WTC11 (cell line): ENCODE measurements at regions not wholly inside any gene's neighbourhood (a gene's known extent, or its start where the extent isn't known, plus 50 kb on each side); places are given as distances from the start of the nearest gene placed in this dataset.

ENCODE experiments used
- ATAC-seq: fragments of 200-7000 bp; cut with Tn5 transposase; 2 replicates; pipeline ENCODE4 v1.10.0; 2021; ENCODE audit warnings: mild to moderate bottlenecking, moderate library complexity
- CTCF ChIA-PET: fragments of 300-600 bp; sonication (Branson Sonifier 250); formaldehyde crosslinking; loops from one replicate; lab custom pipeline; 2021; ENCODE audit warnings: antibody characterized with exemption; lab: Charles Lee
- POLR2A ChIA-PET: fragments of 350-600 bp; sonication (Branson Sonifier 250); formaldehyde crosslinking; loops from one replicate; lab custom pipeline; 2021; ENCODE audit warnings: antibody characterized with exemption; lab: Charles Lee
- DNase-seq: peaks from one replicate; pipeline ENCODE4 v3.0.0; 2021; ENCODE audit warnings: low spot score
- H3K27ac Mint-ChIP-seq: 2 replicates; pipeline ENCODE4 v1.8.0; 2021; ENCODE audit warnings: mixed read lengths
- H3K27me3 Mint-ChIP-seq: 2 replicates; pipeline ENCODE4 v1.8.0; 2021; ENCODE audit warnings: low read depth, mild to moderate bottlenecking, moderate library complexity, mixed read lengths
- H3K36me3 Mint-ChIP-seq: 2 replicates; pipeline ENCODE4 v1.8.0; 2021; ENCODE audit warnings: mixed read lengths
- H3K4me1 Mint-ChIP-seq: 2 replicates; pipeline ENCODE4 v1.8.0; 2022; ENCODE audit warnings: mixed read lengths
- H3K4me3 Mint-ChIP-seq: 2 replicates; pipeline ENCODE4 v1.8.0; 2021; ENCODE audit warnings: mild to moderate bottlenecking, moderate library complexity, mixed read lengths
- H3K9me3 Mint-ChIP-seq: 2 replicates; pipeline ENCODE4 v1.8.0; 2021; ENCODE audit warnings: mixed read lengths
- ETV6 ChIP-seq: sonication (generic); formaldehyde crosslinking; IDR thresholded peaks from 2 replicates; pipeline ENCODE4 v1.8.1; 2022; ENCODE audit warnings: mild to moderate bottlenecking, missing genetic modification reagents
- FOXK1 ChIP-seq: sonication (generic); formaldehyde crosslinking; IDR thresholded peaks from 2 replicates; pipeline ENCODE4 v1.8.0; 2022; ENCODE audit warnings: mild to moderate bottlenecking, moderate library complexity, missing genetic modification reagents
- FOXP1 ChIP-seq: sonication (generic); formaldehyde crosslinking; IDR thresholded peaks from 2 replicates; pipeline ENCODE4 v1.8.0; 2022; ENCODE audit warnings: missing genetic modification reagents, mild to moderate bottlenecking, moderate library complexity, borderline replicate concordance
- GABPB1 ChIP-seq: sonication (generic); formaldehyde crosslinking; IDR thresholded peaks from 2 replicates; pipeline ENCODE4 v1.8.1; 2023; ENCODE audit warnings: mild to moderate bottlenecking, missing genetic modification reagents
- GTF2I ChIP-seq: fragments of 250-450 bp; sonication (Bioruptor Pico); conservative IDR thresholded peaks from 2 replicates; pipeline ENCODE4 v1.4.0; 2021; ENCODE audit warnings: mild to moderate bottlenecking
- JUN ChIP-seq: sonication (generic); formaldehyde crosslinking; IDR thresholded peaks from 2 replicates; pipeline ENCODE4 v1.8.0; 2023; ENCODE audit warnings: mild to moderate bottlenecking, missing genetic modification reagents
- NR2C2 ChIP-seq: sonication (generic); formaldehyde crosslinking; IDR thresholded peaks from 2 replicates; pipeline ENCODE4 v1.8.0; 2022; ENCODE audit warnings: mild to moderate bottlenecking, missing genetic modification reagents
- NR3C1 ChIP-seq: sonication (generic); formaldehyde crosslinking; conservative IDR thresholded peaks from 2 replicates; pipeline ENCODE4 v1.8.1; 2023; ENCODE audit warnings: low read depth, mild to moderate bottlenecking, missing genetic modification reagents
- TF ChIP-seq, protein P1 (sequence below): sonication (generic); formaldehyde crosslinking; IDR thresholded peaks from 2 replicates; pipeline ENCODE4 v1.8.1; 2023; ENCODE audit warnings: mild to moderate bottlenecking, moderate library complexity, missing genetic modification reagents
- TF ChIP-seq, protein P2 (sequence below): sonication (generic); formaldehyde crosslinking; IDR thresholded peaks from 2 replicates; pipeline ENCODE4 v1.8.0; 2022; ENCODE audit warnings: mild to moderate bottlenecking, missing genetic modification reagents
- TF ChIP-seq, protein P3 (sequence below): sonication (generic); formaldehyde crosslinking; IDR thresholded peaks from 2 replicates; pipeline ENCODE4 v1.8.0; 2023; ENCODE audit warnings: missing genetic modification reagents, mild to moderate bottlenecking, borderline replicate concordance
- TF ChIP-seq, protein P4 (sequence below): sonication (generic); formaldehyde crosslinking; IDR thresholded peaks from 2 replicates; pipeline ENCODE4 v1.8.1; 2023; ENCODE audit warnings: mild to moderate bottlenecking, missing genetic modification reagents, moderate library complexity
- TF ChIP-seq, protein P5 (sequence below): sonication (generic); formaldehyde crosslinking; IDR thresholded peaks from 2 replicates; pipeline ENCODE4 v1.8.0; 2023; ENCODE audit warnings: mild to moderate bottlenecking, missing genetic modification reagents
- TF ChIP-seq, protein P6 (sequence below): fragments of 250-450 bp; sonication (Bioruptor Pico); IDR thresholded peaks from 2 replicates; pipeline ENCODE4 v1.9.0; 2021; ENCODE audit warnings: mild to moderate bottlenecking, borderline replicate concordance

DNA sequence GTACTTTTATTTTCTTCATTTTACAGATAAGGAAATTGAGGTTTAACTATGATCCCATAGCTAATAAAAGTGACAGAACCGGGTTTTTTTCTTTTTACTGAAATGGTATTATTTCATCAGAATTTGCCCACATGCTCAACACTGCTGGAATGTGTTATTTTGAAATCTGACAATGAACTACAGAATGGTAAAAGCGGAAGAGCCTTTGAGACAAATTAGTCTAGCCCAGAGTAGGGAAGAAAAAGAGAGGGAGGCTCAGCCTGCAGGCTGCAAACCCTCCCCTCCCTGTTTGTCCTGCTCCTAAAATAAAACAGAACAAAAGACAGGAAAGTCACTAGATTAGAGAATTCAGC is 100.3 kb upstream of the LIPC start (continued):
- TF ChIP-seq, protein P1, sequence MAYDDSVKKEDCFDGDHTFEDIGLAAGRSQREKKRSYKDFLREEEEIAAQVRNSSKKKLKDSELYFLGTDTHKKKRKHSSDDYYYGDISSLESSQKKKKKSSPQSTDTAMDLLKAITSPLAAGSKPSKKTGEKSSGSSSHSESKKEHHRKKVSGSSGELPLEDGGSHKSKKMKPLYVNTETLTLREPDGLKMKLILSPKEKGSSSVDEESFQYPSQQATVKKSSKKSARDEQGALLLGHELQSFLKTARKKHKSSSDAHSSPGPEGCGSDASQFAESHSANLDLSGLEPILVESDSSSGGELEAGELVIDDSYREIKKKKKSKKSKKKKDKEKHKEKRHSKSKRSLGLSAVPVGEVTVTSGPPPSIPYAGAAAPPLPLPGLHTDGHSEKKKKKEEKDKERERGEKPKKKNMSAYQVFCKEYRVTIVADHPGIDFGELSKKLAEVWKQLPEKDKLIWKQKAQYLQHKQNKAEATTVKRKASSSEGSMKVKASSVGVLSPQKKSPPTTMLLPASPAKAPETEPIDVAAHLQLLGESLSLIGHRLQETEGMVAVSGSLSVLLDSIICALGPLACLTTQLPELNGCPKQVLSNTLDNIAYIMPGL = no peak
- TF ChIP-seq FOXP1 (CRISPR knock-in tag) = no peak
- no peak for TF ChIP-seq NR3C1
- TF ChIP-seq NR2C2 (CRISPR knock-in tag) = no peak

DNA sequence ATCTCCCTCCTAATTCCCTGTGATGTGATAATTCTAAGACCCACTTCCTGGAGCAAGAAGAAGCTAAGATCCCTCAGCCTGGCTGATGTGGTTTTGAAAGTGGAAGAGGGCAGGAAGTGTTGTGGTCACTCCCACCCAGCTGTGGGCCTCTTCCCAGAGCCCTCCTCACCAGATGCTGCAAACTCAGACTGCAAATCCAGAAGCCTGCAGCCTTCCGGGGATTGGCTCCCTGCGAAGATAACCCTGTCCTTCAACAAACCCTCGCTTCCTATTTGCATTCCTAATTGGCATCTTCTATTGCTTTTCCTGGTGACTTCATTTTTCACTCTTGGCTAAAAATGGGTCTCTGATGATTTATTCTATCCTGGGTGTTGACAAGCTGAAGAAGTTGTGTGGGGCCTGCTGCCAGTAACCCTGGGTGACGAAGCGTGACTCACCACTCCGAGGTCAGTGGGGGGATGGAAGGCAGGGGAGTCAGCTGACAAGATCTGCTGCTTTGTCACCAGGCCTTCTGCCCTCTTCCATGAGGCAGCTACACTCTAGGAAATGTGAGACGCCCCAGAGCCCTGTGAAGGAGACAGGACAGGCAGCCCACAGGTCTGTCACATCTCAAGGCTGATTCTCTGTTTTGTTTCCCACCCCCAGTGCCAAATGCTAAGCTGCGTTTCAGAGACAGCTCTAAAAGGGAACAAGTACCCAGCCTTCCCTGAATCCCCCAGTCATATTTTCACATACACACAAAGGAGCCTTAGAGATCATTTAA is 99.7 kb upstream of the LIPC start:
- H3K27me3 Mint-ChIP-seq = no peaks in the 10 kb centered on the region
- ChIA-PET CTCF (interaction anchor here (0.7 to 1.1 kb wide), 2 partner anchors 14 to 23 kb away, joined by 4 read pairs; no protein-coding TSS in a partner anchor), POLR2A (no interaction called here)
- H3K4me1 Mint-ChIP-seq = peaks cover 42% of the 10 kb centered on the region
- DNase-seq (peak; percentile 38), ATAC-seq (peak; percentile 77)
- H3K27ac Mint-ChIP-seq = peak overlapping the region; percentile 94
- H3K4me3 Mint-ChIP-seq = peak overlapping the region; percentile 29; the same call in 1 of the 2 replicates
- TF ChIP-seq, protein P2, sequence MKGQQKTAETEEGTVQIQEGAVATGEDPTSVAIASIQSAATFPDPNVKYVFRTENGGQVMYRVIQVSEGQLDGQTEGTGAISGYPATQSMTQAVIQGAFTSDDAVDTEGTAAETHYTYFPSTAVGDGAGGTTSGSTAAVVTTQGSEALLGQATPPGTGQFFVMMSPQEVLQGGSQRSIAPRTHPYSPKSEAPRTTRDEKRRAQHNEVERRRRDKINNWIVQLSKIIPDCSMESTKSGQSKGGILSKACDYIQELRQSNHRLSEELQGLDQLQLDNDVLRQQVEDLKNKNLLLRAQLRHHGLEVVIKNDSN = peak; percentile 72
- TF ChIP-seq, protein P3, sequence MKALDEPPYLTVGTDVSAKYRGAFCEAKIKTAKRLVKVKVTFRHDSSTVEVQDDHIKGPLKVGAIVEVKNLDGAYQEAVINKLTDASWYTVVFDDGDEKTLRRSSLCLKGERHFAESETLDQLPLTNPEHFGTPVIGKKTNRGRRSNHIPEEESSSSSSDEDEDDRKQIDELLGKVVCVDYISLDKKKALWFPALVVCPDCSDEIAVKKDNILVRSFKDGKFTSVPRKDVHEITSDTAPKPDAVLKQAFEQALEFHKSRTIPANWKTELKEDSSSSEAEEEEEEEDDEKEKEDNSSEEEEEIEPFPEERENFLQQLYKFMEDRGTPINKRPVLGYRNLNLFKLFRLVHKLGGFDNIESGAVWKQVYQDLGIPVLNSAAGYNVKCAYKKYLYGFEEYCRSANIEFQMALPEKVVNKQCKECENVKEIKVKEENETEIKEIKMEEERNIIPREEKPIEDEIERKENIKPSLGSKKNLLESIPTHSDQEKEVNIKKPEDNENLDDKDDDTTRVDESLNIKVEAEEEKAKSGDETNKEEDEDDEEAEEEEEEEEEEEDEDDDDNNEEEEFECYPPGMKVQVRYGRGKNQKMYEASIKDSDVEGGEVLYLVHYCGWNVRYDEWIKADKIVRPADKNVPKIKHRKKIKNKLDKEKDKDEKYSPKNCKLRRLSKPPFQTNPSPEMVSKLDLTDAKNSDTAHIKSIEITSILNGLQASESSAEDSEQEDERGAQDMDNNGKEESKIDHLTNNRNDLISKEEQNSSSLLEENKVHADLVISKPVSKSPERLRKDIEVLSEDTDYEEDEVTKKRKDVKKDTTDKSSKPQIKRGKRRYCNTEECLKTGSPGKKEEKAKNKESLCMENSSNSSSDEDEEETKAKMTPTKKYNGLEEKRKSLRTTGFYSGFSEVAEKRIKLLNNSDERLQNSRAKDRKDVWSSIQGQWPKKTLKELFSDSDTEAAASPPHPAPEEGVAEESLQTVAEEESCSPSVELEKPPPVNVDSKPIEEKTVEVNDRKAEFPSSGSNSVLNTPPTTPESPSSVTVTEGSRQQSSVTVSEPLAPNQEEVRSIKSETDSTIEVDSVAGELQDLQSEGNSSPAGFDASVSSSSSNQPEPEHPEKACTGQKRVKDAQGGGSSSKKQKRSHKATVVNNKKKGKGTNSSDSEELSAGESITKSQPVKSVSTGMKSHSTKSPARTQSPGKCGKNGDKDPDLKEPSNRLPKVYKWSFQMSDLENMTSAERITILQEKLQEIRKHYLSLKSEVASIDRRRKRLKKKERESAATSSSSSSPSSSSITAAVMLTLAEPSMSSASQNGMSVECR (CRISPR knock-in tag) = no peak
- TF ChIP-seq GABPB1 (CRISPR knock-in tag) (peak; percentile 73), FOXK1 (no peak)
- TF ChIP-seq, protein P4, sequence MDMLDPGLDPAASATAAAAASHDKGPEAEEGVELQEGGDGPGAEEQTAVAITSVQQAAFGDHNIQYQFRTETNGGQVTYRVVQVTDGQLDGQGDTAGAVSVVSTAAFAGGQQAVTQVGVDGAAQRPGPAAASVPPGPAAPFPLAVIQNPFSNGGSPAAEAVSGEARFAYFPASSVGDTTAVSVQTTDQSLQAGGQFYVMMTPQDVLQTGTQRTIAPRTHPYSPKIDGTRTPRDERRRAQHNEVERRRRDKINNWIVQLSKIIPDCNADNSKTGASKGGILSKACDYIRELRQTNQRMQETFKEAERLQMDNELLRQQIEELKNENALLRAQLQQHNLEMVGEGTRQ = peak; percentile 72
- H3K9me3 Mint-ChIP-seq = peaks cover 17% of the 10 kb centered on the region
- H3K36me3 Mint-ChIP-seq = peaks cover 7% of the 10 kb centered on the region

DNA sequence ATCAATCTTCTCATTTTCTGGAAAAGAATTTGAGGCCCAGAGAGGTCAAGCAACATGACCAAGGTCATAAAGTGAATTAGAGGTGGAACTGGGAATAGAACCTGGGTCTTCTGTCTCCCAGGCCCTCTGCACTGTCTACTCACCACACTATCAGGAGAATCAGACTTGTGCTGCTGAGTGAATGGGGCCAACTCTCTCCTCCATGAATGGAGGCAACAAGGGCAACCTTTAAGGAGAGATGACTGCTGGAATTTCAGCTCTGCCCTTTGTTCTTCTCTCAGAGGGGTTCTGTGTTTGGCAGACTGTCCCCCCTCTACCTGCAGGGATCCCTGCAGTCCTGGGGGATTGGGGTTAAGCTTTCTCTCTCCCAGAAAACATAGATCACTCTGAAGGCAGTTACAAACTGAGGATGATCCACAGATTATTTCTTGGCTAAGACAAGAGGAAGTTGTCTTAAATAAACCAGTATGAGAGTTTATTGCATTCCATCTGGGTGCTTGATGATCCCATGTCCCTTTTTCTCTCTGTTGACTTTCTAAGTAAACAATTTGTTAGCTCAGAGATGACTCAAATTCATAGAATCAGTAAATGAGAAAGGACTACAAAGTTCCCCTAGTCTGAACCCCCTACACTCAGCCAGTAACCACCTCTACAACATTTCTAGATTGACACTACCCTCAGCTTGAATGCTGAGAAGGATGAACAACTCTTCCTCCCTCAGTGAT is 99.0 kb upstream of the LIPC start:
- H3K9me3 Mint-ChIP-seq = peaks cover 13% of the 10 kb centered on the region
- DNase-seq (no peak), ATAC-seq (no peak)
- TF ChIP-seq, protein P5, sequence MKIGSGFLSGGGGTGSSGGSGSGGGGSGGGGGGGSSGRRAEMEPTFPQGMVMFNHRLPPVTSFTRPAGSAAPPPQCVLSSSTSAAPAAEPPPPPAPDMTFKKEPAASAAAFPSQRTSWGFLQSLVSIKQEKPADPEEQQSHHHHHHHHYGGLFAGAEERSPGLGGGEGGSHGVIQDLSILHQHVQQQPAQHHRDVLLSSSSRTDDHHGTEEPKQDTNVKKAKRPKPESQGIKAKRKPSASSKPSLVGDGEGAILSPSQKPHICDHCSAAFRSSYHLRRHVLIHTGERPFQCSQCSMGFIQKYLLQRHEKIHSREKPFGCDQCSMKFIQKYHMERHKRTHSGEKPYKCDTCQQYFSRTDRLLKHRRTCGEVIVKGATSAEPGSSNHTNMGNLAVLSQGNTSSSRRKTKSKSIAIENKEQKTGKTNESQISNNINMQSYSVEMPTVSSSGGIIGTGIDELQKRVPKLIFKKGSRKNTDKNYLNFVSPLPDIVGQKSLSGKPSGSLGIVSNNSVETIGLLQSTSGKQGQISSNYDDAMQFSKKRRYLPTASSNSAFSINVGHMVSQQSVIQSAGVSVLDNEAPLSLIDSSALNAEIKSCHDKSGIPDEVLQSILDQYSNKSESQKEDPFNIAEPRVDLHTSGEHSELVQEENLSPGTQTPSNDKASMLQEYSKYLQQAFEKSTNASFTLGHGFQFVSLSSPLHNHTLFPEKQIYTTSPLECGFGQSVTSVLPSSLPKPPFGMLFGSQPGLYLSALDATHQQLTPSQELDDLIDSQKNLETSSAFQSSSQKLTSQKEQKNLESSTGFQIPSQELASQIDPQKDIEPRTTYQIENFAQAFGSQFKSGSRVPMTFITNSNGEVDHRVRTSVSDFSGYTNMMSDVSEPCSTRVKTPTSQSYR = no peak
- TF ChIP-seq, protein P6, sequence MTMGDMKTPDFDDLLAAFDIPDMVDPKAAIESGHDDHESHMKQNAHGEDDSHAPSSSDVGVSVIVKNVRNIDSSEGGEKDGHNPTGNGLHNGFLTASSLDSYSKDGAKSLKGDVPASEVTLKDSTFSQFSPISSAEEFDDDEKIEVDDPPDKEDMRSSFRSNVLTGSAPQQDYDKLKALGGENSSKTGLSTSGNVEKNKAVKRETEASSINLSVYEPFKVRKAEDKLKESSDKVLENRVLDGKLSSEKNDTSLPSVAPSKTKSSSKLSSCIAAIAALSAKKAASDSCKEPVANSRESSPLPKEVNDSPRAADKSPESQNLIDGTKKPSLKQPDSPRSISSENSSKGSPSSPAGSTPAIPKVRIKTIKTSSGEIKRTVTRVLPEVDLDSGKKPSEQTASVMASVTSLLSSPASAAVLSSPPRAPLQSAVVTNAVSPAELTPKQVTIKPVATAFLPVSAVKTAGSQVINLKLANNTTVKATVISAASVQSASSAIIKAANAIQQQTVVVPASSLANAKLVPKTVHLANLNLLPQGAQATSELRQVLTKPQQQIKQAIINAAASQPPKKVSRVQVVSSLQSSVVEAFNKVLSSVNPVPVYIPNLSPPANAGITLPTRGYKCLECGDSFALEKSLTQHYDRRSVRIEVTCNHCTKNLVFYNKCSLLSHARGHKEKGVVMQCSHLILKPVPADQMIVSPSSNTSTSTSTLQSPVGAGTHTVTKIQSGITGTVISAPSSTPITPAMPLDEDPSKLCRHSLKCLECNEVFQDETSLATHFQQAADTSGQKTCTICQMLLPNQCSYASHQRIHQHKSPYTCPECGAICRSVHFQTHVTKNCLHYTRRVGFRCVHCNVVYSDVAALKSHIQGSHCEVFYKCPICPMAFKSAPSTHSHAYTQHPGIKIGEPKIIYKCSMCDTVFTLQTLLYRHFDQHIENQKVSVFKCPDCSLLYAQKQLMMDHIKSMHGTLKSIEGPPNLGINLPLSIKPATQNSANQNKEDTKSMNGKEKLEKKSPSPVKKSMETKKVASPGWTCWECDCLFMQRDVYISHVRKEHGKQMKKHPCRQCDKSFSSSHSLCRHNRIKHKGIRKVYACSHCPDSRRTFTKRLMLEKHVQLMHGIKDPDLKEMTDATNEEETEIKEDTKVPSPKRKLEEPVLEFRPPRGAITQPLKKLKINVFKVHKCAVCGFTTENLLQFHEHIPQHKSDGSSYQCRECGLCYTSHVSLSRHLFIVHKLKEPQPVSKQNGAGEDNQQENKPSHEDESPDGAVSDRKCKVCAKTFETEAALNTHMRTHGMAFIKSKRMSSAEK = no peak
- TF ChIP-seq ETV6 (CRISPR knock-in tag) = 0 out of 2 replicates have a peak, but pooled peaks have one; percentile 27
- TF ChIP-seq, protein P4 = no peak
- TF ChIP-seq GTF2I (CRISPR knock-in tag) = no peak
- no peak for TF ChIP-seq JUN (CRISPR knock-in tag)
- ChIA-PET POLR2A (no interaction called here), CTCF (interaction anchor here (1.1 kb wide), 1 partner anchor 14 kb away, joined by 4 read pairs; no protein-coding TSS in a partner anchor)
- peak overlapping the region; percentile 94 for H3K27ac Mint-ChIP-seq
- H3K27me3 Mint-ChIP-seq = no peaks in the 10 kb centered on the region
- no peak overlapping the region for H3K4me3 Mint-ChIP-seq
- H3K4me1 Mint-ChIP-seq = peaks cover 42% of the 10 kb centered on the region
- peaks cover 4% of the 10 kb centered on the region for H3K36me3 Mint-ChIP-seq
